HepG2 (cell line): ENCODE measurements at regions not wholly inside any gene's neighbourhood (a gene's known extent, or its start where the extent isn't known, plus 50 kb on each side); places are given as distances from the start of the nearest gene placed in this dataset.

Experiments
- ATAC-seq: fragments of 200-7000 bp; cut with Tn5 transposase; 3 replicates; pipeline ENCODE4 v1.9.1; 2020; ENCODE audit warnings: mild to moderate bottlenecking, moderate library complexity
- BruUV-seq: library from RNA; stranded (reverse); fragments of 400-500 nt; replicated peaks from 2 replicates; lab custom pipeline; 2021; lab: Mats Ljungman, UMichigan
- CTCF ChIA-PET: fragments of 300-600 bp; formaldehyde crosslinking; extraction: SDS; loops from one replicate; lab custom pipeline; 2021; ENCODE audit warnings: low total read pairs, inconsistent platforms, low intra/inter-chr PET ratio; lab: Yijun Ruan, JAX
- POLR2A ChIA-PET: fragments of 350-600 bp; sonication (Branson Sonifier 250); formaldehyde crosslinking; loops from one replicate; lab custom pipeline; 2020; ENCODE audit warnings: antibody characterized with exemption, inconsistent platforms; lab: Yijun Ruan, JAX
- DNase-seq: peaks from one replicate; pipeline ENCODE4 v3.0.0-alpha.2; 2015; ENCODE audit warnings: low spot score
- FAIRE-seq: peaks from 3 replicates; lab custom pipeline; 2011; peaks lifted over from hg19 to GRCh38; lab: Jason Lieb, UNC
- H2AFZ ChIP-seq: one replicate; pipeline ENCODE4 v1.6.1; 2011; ENCODE audit warnings: low read length, inconsistent platforms
- H3K27ac ChIP-seq: fragments of 300-600 bp; 3 replicates; pipeline ENCODE4 v1.8.0; 2011; ENCODE audit warnings: mixed run types, mild to moderate bottlenecking, mixed read lengths, low read length, inconsistent platforms; ENCODE audit not compliant: insufficient read depth; ENCODE audit errors: extremely low read length
- H3K27me3 ChIP-seq, 2 experiments: fragments of 200-600 bp in 1 of 2; 2 replicates in 1 of 2; 3 replicates in 1 of 2; pipeline versions ENCODE4 v1.6.0 to v1.8.0; 2011; ENCODE audit warnings: low read length in 2 of 2, mild to moderate bottlenecking in 2 of 2, moderate library complexity in 2 of 2, inconsistent platforms in 1 of 2; ENCODE audit not compliant: insufficient read depth in 2 of 2, control insufficient read depth in 1 of 2
- H3K36me3 ChIP-seq, 2 experiments: fragments of 200-600 bp in 1 of 2; replicated peaks in 1 of 2; 2 replicates in 1 of 2; 3 replicates in 1 of 2; pipeline versions ENCODE4 v1.5.1 to v1.8.0; 2011; ENCODE audit warnings: low read length in 2 of 2, inconsistent platforms in 1 of 2; ENCODE audit not compliant: insufficient read depth in 2 of 2, control insufficient read depth in 1 of 2
- H3K4me1 ChIP-seq: 2 replicates; pipeline ENCODE4 v1.5.1; 2012; ENCODE audit warnings: low read length, inconsistent platforms; ENCODE audit not compliant: insufficient read depth
- H3K4me2 ChIP-seq: 2 replicates; pipeline ENCODE4 v1.6.0; 2011; ENCODE audit warnings: low read depth, low read length, inconsistent platforms
- H3K4me3 ChIP-seq, 3 experiments: fragments of 200-600 bp in 1 of 3; sonication (generic), shearing (Covaris generic) in 1 of 3; replicated peaks in 1 of 3; 2 replicates each; pipeline ENCODE4 v1.5.1; 2011 to 2016; ENCODE audit warnings: low read length in 3 of 3, inconsistent platforms in 2 of 3, low read depth in 2 of 3, mild to moderate bottlenecking in 2 of 3, control low read depth in 1 of 3, mixed read lengths in 1 of 3; ENCODE audit not compliant: insufficient read depth in 1 of 3
- H3K79me2 ChIP-seq: one replicate; pipeline ENCODE4 v1.6.1; 2011; ENCODE audit warnings: low read length, inconsistent platforms; ENCODE audit not compliant: insufficient read depth
- H3K9ac ChIP-seq: 2 replicates; pipeline ENCODE4 v1.6.0; 2011; ENCODE audit warnings: mild to moderate bottlenecking, low read depth, low read length, inconsistent platforms; ENCODE audit not compliant: insufficient read depth
- H3K9me3 ChIP-seq: 2 replicates; pipeline ENCODE4 v1.5.1; 2012; ENCODE audit warnings: mild to moderate bottlenecking, low read length
- H4K20me1 ChIP-seq: 2 replicates; pipeline ENCODE4 v1.6.0; 2011; ENCODE audit warnings: inconsistent platforms, mild to moderate bottlenecking, low read length, moderate library complexity; ENCODE audit not compliant: insufficient read depth
- STAG1 ChIP-seq: sonication (generic); formaldehyde crosslinking; IDR thresholded peaks from 2 replicates; pipeline ENCODE4 v1.4.0; 2020; ENCODE audit warnings: missing genetic modification reagents
- ZNF430 ChIP-seq: sonication (generic); formaldehyde crosslinking; IDR thresholded peaks from 2 replicates; pipeline ENCODE4 v1.9.0; 2021; ENCODE audit warnings: mild to moderate bottlenecking, missing genetic modification reagents
- WGBS: methylation state at CpG from one replicate; pipeline ENCODE4 v1.1.6; 2017; ENCODE audit warnings: low lambda C conversion rate; 5-methylcytosine and 5-hydroxymethylcytosine counted together
- in situ Hi-C: cut with HindIII; loops from 2 replicates; pipeline ENCODE4 v1.10.0; 2017; ENCODE audit warnings: low pct_unique_long_range_greater_than_20kb; ENCODE audit not compliant: extremely low pct_ligation_motif_present
- intact Hi-C: fragments of 100-400 bp; cut with micrococcal nuclease; formaldehyde crosslinking; loops from one replicate; pipeline ENCODE4 v1.10.0; 2022; ENCODE audit not compliant: unreplicated experiment
- TF ChIP-seq, protein P1 (sequence below): sonication (generic); formaldehyde crosslinking; IDR thresholded peaks from 2 replicates; pipeline ENCODE4 v1.4.0; 2020; ENCODE audit warnings: missing genetic modification reagents, borderline replicate concordance

GRCh38 chr19:30788105-30788765 is 416.1 kb downstream of the ZNF536 start (continued):
- TF ChIP-seq, protein P1, sequence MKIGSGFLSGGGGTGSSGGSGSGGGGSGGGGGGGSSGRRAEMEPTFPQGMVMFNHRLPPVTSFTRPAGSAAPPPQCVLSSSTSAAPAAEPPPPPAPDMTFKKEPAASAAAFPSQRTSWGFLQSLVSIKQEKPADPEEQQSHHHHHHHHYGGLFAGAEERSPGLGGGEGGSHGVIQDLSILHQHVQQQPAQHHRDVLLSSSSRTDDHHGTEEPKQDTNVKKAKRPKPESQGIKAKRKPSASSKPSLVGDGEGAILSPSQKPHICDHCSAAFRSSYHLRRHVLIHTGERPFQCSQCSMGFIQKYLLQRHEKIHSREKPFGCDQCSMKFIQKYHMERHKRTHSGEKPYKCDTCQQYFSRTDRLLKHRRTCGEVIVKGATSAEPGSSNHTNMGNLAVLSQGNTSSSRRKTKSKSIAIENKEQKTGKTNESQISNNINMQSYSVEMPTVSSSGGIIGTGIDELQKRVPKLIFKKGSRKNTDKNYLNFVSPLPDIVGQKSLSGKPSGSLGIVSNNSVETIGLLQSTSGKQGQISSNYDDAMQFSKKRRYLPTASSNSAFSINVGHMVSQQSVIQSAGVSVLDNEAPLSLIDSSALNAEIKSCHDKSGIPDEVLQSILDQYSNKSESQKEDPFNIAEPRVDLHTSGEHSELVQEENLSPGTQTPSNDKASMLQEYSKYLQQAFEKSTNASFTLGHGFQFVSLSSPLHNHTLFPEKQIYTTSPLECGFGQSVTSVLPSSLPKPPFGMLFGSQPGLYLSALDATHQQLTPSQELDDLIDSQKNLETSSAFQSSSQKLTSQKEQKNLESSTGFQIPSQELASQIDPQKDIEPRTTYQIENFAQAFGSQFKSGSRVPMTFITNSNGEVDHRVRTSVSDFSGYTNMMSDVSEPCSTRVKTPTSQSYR (CRISPR knock-in tag): no peak

- H3K27ac ChIP-seq: no peak overlapping the region
- no TSS peak for BruUV-seq
- 19% methylated on average over 4 of the region's 5 CpGs for WGBS
- H3K4me3 ChIP-seq: no peak overlapping the region
- ChIA-PET POLR2A (no interaction called here), CTCF (interaction anchor here (1.8 kb wide), 1 partner anchor 1439 kb away, joined by 5 read pairs; no protein-coding TSS in a partner anchor)
- in situ Hi-C loops (no loop called here), intact Hi-C loops (loop anchor here (10.0 kb wide), 1 partner anchor 1439 kb away; no protein-coding TSS in a partner anchor)
- H3K79me2 ChIP-seq: no peaks in the 10 kb centered on the region
- no peaks in the 10 kb centered on the region for H4K20me1 ChIP-seq
- H2AFZ ChIP-seq: no peak overlapping the region
- no peak overlapping the region for H3K4me2 ChIP-seq
- no peaks in the 10 kb centered on the region for H3K36me3 ChIP-seq
- FAIRE-seq (no peak), ATAC-seq (no peak)
- peaks cover 25% of the 10 kb centered on the region; the same call in 1 of the 2 replicates for H3K9me3 ChIP-seq
- H3K9ac ChIP-seq: no peak overlapping the region
- H3K27me3 ChIP-seq: no peaks in the 10 kb centered on the region
- no peaks in the 10 kb centered on the region for H3K4me1 ChIP-seq
- TF ChIP-seq STAG1 (peak; percentile 19; the same call in 1 of the 2 replicates), ZNF430 (CRISPR knock-in tag) (no peak)
- TF ChIP-seq, all 625 proteins: peak for 1
- DNase-seq: no peak
Observed at GRCh38 chr19:30785458-30786137, 413.4 kb downstream of the ZNF536 start.
